Effector CD4-positive, alpha-beta T cell (primary cell): ENCODE measurements at regions not wholly inside any gene's neighbourhood (a gene's known extent, or its start where the extent isn't known, plus 50 kb on each side); places are given as distances from the start of the nearest gene placed in this dataset.

ENCODE experiments used
- DNase-seq: peaks from one replicate; pipeline ENCODE4 v3.0.0-alpha.2; 2020

DNA sequence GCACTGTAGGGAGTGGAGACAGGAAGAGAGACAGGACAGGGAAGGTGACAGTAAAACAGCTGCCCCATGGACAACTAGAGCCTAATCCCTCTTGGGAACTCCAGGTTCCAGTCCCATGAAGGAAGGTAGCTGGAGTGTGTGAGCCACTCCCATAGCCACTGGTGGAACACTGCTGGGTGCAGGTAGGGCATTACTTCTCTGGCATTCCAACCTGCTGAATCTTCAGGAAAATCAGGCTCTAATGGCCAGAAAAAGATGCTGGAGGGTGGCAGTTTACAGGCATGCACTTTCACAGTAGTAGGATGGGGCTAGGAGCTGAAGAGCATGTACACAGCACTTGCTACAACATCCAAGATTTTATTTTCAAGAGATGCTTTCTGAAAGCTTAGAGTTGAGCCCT, 259.4 kb downstream of the AUH start:
- DNase-seq: no peak

DNA sequence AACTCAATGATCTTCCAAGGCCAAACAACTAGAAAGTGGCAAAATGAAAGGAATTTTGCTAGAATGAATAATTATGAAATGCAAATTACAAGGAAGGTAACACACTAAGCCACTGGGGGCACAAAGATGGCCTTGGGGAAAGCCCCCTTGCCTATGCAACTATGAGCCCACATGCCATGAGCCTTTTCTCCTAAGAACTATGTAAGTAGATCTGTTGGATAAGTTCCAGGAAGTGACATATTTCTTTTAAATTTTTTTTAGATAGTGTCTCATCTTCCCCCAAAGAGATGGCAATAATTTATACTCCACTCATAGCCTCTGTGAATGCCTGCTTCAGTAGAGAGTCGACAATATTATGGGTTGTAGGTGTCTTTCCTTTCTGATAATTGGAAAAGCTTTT, 257.8 kb downstream of the AUH start:
- no peak for DNase-seq

DNA sequence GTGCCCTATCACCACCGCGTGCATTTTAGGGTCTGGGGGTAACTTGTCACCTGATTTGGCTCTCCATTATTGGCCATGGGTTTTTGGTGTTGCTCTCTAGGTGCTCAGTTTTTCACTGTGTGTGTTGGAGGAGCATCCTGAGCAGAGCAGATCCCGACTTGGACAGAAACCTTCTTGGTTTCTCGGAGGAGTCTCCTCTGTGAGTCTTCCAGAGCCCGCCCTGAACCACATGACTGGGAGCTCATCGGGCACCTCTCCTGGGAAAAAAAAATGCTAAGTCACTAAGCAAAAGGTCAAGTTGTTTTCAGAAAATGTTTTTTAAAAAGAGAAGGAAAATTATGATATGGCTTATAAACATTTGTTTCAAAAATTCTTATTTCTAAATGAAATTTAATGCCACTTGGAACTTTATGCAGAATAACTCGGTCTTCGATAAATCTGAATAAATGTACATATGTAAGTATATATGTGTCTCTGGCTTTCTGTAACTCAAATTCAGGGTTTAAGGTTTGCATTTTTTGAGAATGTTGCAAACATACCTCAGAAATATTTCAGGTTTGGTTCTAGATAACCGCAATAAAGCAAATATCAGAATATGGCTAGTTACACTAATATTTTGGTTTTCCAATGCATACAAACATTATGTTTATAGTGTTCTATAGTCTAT, 255.2 kb downstream of the AUH start:
- DNase-seq: no peak

DNA sequence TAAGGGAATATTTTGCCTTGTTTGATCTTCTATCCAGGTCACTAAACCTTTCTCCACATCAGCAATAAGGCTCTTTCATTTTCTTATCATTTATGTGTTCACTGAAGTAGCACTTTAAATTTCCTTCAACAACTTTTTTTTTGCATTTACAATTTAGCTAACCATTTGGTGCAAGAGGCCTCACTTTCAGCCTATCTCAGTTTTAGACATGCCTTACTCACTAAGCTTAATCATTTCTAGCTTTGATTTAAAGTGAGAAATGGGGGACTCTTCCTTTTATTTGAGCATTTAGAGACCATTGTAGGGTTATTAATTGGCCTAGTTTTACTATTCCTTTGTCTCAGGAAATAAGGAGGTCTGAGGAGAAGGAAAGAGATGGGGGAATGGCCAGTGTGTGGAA, 250.5 kb downstream of the AUH start:
- no peak for DNase-seq

DNA sequence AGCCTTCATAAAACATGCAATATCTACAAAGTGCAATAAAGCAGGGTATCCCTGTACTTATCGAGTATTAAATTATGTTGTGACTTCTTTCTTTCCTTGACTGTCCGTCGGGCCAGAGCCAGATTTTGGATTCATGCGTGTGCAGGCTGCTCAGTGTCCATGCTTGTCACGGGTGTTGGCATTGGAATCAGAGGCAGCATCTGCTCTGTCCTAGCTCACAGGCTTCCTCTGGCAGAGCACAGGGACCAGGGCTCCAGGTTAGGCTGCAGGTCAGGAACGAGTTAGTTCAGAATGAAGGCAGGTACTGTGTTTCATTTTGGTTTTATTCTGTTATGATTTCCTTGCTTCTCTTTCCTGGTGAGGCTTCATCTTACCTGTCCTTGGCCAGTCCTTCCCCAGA, 249.8 kb downstream of the AUH start:
- DNase-seq: no peak

DNA sequence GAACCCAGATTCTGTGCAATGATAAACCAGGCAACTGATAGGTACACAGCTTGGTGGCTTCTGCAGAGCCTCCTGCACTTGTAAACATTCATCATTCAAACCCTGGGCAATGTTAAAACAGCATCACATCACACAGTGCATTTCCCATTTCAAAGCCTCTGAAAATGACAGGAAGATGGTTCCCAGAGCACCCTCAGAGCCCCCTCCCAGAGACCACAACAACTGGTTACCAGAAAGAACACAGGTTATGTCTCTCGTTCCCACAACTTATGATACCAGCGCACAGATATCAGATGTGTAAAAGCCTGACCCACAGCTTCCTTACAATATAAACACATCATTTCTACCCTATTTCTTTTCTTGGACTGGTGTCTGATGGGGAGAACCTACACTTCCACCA, 248.7 kb downstream of the AUH start:
- no peak for DNase-seq

DNA sequence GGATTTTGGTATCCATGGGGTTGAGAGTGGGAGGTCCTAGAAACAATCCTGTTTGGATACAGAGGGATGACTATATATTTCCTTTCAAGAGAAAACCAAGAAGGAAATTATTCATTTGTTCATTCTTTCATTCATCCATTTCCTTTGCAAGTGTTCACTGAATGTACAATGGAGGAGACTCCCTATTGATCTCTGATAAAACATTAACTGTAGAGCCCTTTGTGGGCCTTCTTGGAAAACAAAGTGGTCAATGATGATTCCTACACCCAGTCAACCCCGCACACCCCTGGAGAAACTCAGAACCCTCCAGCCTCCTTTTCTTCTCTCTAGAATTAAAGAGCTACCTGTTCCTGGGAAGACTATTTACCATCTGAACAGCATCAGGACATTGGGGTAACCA, 247.3 kb downstream of the AUH start:
- no peak for DNase-seq

DNA sequence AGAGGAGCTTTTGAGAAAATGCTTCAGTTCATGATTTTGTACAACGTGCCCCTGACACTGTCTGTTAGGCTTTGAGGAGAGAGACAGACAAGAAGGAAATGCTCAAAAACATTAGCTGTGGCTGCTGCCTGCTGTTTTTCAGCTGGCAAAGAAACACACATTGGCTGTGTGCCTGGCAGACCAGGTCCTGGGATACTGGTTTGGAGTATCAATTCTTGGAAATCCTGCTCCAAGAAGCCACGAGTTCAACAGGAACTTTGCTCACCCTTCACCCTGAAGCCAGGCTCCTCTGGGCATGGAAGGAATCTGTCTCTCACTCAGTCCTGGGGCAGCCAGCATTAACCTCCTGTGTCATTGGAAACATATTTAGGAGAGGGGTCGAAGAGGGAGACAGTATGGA, 245.5 kb downstream of the AUH start:
- no peak for DNase-seq

DNA sequence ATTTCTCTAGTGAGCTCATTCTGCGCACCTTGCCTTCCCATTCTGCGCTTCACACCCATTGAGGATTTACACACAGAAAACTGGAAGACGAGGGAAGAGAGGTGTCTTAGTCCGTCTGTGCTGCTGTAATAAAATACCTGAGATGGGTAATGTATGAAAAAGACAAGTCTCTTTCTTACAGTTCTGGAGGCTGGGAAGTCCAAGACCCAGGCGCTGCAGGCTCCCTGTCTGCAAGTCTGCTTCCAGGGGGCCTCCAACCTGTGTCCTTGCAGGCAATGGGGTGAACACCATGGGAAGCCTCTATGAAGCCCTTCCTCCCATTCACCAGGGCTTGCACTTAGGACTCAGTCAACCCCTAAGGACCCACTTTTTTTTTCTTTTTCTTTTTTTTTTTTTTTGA, 245.0 kb downstream of the AUH start:
- DNase-seq: no peak

DNA sequence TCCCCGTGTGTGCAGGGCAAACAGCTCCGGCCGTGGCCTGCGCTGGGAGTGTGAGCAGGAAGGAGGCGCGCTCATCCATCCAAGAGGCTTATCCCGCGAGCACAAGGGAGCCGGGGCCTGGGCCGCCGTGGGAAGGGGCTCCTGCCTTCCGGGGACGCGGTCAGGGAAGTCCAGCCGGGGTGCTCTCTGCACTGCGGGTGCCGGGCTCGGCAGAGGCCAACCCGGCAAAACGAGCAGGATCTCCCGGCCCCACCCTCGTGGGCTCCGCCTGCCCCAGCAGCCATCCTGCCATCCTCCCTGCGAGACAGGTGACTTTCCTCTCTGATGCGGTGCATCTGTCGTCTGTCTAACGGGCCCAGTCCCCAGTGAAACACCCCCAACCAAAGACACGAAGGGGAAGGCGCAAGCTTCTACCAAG, 244.2 kb downstream of the AUH start:
- DNase-seq: no peak

DNA sequence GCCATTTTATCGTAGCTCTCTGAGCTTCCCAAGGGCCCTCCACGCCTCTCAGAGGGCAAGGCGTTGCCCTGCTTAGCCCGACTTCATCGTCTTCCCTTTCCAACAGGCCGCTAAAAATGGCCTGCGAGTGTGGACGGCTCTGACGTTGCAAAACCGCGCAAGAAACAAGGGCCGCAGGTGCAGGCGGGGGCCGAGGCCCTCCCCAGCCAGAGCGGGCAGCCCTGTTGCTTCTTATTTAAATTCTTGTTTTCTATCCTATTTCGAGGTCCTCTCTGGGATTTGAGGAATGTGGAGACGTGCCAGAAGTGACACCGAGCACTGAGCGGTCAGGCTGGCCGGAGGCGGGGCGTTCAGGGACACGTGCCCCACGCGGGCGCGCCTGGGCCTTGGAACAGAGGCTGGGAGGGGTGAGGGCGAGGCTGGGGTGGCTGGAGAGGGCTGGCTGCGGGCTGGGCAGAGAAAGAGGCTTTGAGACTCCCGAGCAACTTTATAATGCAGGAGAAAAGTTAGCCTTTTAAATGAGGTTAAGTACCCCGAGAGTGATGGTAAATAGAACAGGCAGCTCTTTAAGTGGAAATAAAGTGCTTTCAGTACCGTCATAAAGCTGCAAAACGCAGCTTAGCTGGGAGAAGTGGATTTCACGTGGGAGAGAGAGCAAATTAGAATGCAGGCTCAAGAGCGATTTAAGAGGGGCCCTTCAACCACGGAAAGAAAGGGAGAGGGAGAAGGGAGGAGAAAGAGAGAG, 243.6 kb downstream of the AUH start:
- no peak for DNase-seq

DNA sequence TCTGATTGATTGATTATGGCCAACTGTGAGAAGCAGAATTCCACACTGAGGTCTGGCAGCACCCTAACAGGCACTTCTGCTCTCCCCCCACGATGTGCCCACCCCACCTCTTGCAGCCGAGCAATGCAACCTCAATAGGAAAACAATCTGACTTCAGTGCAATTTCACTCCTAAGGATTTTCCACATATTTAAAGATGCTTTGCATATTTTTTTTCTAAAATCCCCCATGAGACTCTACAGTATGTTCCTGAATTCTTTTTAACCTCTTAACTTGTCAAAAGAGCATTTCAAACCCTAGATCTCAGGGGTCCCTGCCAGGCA, 243.1 kb downstream of the AUH start:
- no peak for DNase-seq

DNA sequence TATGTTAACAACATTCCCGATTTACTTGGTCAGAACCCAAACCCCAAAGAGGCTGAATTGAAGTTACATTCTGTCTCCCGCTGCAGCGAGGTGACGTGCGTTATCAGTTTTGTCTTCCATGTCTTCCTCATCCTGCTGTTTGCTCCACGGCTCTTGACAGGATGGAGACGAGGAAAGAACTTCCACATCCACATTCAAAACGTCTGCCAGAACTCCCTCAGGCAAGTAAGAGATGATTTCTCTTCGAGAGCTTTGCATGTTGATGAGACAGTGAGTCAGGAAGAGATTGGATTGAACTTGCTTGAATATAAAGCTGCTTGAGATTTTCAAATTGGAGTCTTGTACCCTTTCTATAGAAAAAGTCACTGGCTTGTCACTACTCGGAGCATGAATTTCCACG, 242.6 kb downstream of the AUH start:
- no peak for DNase-seq

DNA sequence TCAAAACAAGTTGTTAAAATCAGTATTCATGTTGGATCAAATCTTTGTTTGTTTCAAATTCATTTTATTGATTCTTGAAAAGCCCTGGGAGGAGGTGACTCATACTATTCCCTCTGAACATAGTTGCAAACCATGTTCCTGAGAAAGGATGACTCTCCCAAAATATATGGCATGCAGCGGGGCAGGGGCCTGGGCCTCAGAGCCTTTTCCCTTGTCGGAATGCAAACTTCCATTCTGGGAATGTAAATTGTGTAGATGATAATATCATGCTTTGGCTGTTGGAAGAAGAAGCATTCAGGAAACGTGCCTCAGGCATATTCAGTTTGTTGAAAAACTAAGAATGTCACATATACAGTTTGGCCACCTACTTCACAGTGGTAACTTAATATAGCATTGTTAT, 242.0 kb downstream of the AUH start:
- DNase-seq: no peak

DNA sequence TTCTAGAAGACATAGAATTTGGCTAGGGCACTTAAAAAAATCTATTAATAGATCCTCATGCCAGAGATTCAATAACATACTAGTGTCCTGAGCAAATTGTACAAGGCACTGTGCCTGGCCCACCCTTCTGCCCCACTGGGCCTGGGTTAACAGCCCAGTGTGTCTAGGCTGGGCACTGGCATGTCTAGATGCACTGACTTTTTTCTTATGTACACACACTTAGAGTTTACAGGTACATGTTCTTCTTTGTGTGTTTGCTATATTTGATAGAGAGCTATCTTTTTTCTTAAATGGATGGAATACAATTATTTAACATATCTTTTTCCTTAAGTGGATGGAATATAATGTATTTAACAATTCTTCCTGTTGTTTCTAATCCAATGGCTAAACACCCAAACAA, 241.5 kb downstream of the AUH start:
- no peak for DNase-seq

DNA sequence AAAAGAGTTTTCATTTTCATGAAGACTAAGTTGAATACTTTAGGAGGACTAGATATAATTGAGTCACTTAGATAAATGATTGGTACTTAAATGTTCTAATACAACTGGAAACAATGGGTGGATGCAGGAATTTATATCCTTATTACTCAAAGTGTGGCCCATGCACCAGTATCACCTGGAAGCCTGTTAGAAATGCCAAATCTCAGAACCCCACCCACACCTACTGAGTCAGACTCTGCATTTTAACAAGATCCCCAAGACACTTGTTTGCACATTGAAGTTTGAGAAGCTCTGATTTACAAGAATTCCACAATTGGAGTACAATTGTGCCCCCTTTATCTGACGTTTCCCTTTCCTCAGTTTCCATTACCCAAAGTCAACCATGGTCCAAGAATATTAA, 239.0 kb downstream of the AUH start:
- no peak for DNase-seq

DNA sequence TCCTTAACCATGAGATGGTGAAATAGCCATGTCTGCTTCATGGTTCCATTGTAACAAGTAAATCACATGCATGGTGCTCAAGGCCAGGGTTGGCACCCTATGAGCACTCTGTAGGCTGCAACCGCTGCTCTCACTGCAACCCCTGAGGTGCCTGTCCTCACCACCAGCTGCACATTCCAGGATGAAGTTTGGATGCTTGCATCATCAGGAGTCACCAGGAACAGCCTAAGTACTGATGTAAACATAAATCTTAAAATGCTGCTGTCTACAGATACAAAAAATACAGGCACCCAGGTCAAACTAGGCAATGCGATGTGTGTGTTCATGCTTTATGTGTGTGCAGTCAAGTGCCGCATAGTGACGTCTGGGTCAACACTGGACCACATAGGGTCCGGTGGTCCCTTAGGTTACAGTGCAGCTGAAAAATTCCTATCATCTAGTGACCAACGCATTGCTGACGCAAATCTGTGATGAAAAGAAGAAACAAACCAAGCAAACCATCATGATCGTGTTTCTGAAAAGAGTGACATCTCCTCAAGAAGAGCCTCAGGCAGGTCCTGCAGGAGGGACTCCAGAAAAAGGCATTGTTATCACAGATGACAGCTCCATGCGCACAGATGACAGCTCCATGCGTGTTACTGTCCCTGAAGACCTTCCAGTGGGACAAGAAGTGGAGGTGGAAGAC, 234.8 kb downstream of the AUH start:
- DNase-seq: no peak

DNA sequence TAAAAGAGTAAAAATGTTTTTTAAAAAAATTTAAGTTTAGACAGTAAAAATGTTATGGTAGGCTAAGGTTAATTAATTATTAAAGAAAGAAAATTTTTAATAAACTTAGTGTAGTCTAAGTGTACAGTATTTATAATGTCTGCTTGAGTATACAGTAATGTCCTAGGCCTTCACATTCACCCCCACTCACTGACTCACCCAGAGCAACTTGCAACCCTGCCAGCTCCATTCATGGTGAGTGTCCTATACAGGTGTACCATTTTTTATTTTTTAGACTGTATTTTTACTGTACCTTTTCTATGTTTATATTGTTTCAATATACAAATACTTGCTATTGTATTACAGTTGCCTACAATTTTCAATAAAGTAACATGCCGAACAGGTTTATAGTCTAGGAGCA, 234.1 kb downstream of the AUH start:
- DNase-seq: no peak

DNA sequence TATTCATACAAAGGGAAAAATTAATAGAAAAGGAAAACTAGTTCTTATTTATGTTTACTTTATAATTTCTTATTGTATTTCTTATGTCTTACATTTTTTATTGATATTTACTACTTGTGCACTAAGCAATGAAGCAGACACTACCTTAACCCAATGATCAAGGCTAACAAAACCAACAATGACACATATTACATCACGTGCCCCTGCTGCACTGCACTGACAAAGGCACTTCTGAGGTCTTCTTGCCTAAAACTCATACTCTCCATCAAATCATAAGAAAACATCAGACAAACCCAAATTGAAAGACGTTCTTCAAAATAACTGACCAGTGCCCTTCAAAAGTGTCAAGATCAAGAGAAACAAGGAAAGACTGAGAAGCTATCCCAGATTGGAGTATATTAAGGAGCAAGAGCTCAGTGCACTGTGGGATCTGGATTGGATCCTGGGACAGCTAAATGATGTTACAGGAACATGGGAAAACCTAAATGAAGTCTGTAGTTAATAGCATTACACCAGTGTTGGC, 230.9 kb downstream of the AUH start:
- DNase-seq: no peak

DNA sequence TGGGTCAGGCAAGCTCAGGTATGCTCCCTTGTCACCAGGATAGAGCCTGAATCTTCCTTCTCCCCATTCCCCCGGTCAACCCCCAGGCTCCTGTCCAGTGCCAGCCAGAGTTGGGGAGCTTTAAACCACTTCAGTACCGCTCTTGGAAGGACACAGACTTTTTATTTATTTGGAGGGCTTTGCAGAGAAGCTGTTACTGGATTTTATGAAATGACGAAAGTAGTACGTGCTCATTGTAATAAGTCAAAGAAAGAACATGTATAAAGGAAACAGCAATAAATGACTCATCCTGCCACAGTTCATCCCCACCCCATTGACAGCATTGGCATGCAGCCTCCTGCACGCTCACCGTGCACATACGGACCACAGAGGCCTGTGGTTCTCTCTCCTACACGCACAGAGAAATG, 230.3 kb downstream of the AUH start:
- no peak for DNase-seq

DNA sequence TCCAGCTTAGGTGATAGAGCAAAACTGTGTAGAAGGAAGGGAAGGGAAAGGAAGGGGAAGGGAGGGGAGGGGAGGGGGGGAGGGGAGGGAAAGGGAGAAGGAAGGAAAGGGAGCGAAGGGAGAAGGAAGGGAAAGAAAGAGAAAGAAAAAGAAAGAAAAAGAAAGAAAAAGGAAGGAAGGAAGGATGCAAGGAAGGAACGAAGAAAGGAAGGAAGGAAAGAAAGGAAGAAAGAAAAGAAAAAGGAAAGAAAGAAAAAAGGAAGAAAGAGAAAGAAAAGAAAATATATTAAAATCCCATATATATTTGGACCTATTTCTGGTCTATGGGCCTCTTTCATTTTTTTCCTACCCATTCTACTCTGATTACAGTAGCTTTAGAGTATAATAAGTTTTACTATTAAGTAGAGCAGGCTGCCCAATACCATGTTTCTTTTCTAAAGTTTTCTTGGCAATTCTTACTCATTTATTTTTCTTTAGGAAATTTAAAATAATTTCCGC, 229.1 kb downstream of the AUH start:
- no peak for DNase-seq

DNA sequence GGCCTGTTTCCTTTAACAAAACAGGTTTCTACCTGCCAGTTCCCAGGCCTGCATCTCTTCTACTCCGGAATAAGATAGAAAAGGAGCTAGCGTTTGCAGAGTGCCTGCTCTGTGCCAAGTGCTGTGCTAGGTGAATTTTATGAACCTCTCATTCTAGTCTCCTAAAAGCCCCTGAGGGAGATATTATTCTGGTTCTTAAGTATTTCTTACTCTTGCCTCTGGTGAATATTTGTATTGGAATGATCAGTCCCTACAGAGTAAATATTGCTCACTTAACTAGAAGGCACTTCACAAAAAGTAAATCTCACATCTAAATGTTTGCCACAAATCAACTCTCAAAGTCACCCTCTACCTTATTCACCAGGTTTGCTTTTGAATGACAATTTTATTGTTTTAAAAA, 227.1 kb downstream of the AUH start:
- DNase-seq: no peak

DNA sequence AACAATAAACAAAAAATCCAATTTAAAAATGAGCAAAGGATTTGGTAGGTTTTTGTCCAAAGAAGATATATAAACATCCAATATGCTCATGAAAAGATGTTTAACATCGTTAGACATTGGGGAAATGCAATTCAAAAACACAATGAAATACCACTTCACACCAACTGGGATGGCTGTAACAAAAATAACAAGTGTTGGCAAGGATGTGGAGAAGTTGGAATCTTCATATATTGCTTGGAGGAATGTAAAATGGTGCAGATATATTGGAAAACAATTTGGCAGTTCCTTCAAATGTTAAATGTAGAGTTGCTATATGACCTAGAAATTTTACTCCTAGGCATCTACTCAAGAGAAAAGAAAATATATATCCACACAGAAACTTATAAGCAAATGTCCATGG, 224.3 kb downstream of the AUH start:
- DNase-seq: no peak

DNA sequence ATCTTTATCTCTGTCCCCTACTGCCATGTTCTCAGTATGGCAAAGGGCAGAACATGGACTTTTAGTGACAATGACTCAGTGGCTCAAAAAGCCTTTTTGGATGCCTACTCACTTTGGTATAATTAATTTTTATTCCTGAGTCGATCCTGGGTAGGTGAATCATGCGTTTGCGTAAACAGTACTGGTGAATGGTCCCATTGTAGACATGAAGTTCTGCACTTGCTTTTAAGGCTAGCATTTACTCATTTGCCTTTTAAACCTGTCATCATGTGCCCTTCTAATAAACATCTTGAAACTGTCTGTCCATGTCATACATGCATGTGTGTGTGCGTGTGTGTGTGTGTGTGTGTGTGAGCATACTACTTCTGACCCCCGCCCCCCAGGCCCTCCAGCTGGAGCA, 223.0 kb downstream of the AUH start:
- no peak for DNase-seq
